ENCODE measurements at regions not wholly inside any gene's neighbourhood (a gene's known extent, or its start where the extent isn't known, plus 50 kb on each side); places are given as distances from the start of the nearest gene placed in this dataset.

- H3K36me3 Mint-ChIP-seq (ENCODE audit: low read depth) = no peaks in the 10 kb centered on the region
- peaks cover 12% of the 10 kb centered on the region for H3K4me1 Mint-ChIP-seq (ENCODE audit: low read depth)
- no peak for DNase-seq (ENCODE audit: low spot score)
- no peaks in the 10 kb centered on the region for H3K27me3 Mint-ChIP-seq (ENCODE audit: low read depth)
- TF ChIP-seq CTCF (IDR thresholded peaks at IDR 0.05) = no peak
- no peak overlapping the region for H3K4me3 Mint-ChIP-seq (ENCODE audit: unreplicated experiment)
- H3K27ac Mint-ChIP-seq (ENCODE audit: unreplicated experiment) = no peak overlapping the region
- no peaks in the 10 kb centered on the region for H3K9me3 Mint-ChIP-seq (ENCODE audit: low read depth)
Measured at GRCh38 chr10:4332764-4333458, 493.1 kb upstream of the AKR1E2 start.

- Mint-ChIP-seq H3K27ac (ENCODE audit: unreplicated experiment) (peak overlapping the region; percentile 24), H3K36me3 (ENCODE audit: low read depth) (no peaks in the 10 kb centered on the region), H3K4me3 (ENCODE audit: unreplicated experiment) (no peak overlapping the region), H3K9me3 (ENCODE audit: low read depth) (no peaks in the 10 kb centered on the region), H3K27me3 (ENCODE audit: low read depth) (no peaks in the 10 kb centered on the region), H3K4me1 (ENCODE audit: low read depth) (peaks cover 6% of the 10 kb centered on the region)
- no peak for TF ChIP-seq CTCF (IDR thresholded peaks at IDR 0.05)
- DNase-seq (ENCODE audit: low spot score) = no peak
Measured at GRCh38 chr10:4331150-4331549, 494.9 kb upstream of the AKR1E2 start.

GRCh38 chr10:4330636-4331035 is 495.4 kb upstream of the AKR1E2 start:
- Mint-ChIP-seq H3K27me3 (ENCODE audit: low read depth) (no peaks in the 10 kb centered on the region), H3K4me3 (ENCODE audit: unreplicated experiment) (no peak overlapping the region), H3K36me3 (ENCODE audit: low read depth) (no peaks in the 10 kb centered on the region), H3K9me3 (ENCODE audit: low read depth) (no peaks in the 10 kb centered on the region), H3K27ac (ENCODE audit: unreplicated experiment) (no peak overlapping the region), H3K4me1 (ENCODE audit: low read depth) (peaks cover 6% of the 10 kb centered on the region)
- no peak for DNase-seq (ENCODE audit: low spot score)
- no peak for TF ChIP-seq CTCF (IDR thresholded peaks at IDR 0.05)

GRCh38 chr10:4329225-4329624 is 496.8 kb upstream of the AKR1E2 start:
- TF ChIP-seq CTCF (IDR thresholded peaks at IDR 0.05) = no peak
- H3K9me3 Mint-ChIP-seq (ENCODE audit: low read depth) = no peaks in the 10 kb centered on the region
- peaks cover 16% of the 10 kb centered on the region for H3K4me1 Mint-ChIP-seq (ENCODE audit: low read depth)
- no peaks in the 10 kb centered on the region for H3K36me3 Mint-ChIP-seq (ENCODE audit: low read depth)
- DNase-seq (ENCODE audit: low spot score) = no peak
- H3K4me3 Mint-ChIP-seq (ENCODE audit: unreplicated experiment) = no peak overlapping the region
- no peaks in the 10 kb centered on the region for H3K27me3 Mint-ChIP-seq (ENCODE audit: low read depth)
- H3K27ac Mint-ChIP-seq (ENCODE audit: unreplicated experiment) = no peak overlapping the region

- Mint-ChIP-seq H3K4me1 (ENCODE audit: low read depth) (peaks cover 24% of the 10 kb centered on the region), H3K9me3 (ENCODE audit: low read depth) (no peaks in the 10 kb centered on the region), H3K27me3 (ENCODE audit: low read depth) (no peaks in the 10 kb centered on the region), H3K4me3 (ENCODE audit: unreplicated experiment) (no peak overlapping the region), H3K36me3 (ENCODE audit: low read depth) (no peaks in the 10 kb centered on the region), H3K27ac (ENCODE audit: unreplicated experiment) (no peak overlapping the region)
- DNase-seq (ENCODE audit: low spot score) = no peak
- TF ChIP-seq CTCF (IDR thresholded peaks at IDR 0.05) = no peak
Measured at GRCh38 chr10:4326647-4327046, 499.4 kb upstream of the AKR1E2 start.

Data from chondrocyte (in vitro differentiated cells).